ENCODE measurements at regions not wholly inside any gene's neighbourhood (a gene's known extent, or its start where the extent isn't known, plus 50 kb on each side); places are given as distances from the start of the nearest gene placed in this dataset.

DNA sequence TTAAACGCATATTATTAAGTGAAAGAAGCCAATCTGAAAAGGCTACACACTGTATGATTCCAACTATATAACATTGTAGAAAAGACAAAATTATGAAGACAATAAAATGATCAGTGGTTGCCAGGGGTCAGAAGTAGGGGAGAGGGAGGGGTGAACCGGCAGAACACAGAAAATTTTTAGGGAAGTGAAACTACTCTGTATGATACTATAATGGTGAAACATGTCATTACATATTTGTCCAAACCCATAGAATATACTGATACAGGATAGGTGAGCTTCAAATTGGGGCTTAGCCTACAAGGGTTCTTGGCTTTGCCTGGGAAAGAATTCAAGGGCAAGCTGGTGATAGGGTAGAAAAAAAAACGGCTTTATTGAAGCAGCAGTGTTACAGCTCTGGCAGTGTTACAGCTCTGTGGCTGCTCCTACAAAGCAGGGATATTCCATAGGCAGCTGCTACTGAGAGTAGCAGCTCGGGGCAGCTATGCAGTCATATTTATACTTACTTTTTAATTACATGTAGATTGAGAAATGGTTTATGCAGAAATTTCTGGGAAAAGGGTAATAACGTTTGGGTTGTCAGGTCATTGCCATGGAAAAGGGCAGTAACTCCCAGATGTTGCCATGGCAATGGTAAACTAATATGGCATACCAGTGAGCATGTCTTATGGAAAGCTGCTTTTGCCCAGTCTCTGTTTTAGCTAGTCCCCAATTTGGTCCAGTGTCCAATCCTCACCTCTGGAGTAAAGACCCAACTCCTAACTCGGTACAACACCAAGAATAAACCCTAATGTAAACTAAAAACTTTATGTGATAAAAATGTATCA is 125.1 kb upstream of the SLC25A36 start:
- DNase-seq (ENCODE audit: low read depth, low spot score) = no peak

- no peak for DNase-seq (ENCODE audit: low read depth, low spot score)
Observed at GRCh38 chr3:140821493-140821892, 120.1 kb upstream of the SLC25A36 start.

- DNase-seq (ENCODE audit: low read depth, low spot score) = no peak
Observed at GRCh38 chr3:140822401-140823047, 119.1 kb upstream of the SLC25A36 start.

DNA sequence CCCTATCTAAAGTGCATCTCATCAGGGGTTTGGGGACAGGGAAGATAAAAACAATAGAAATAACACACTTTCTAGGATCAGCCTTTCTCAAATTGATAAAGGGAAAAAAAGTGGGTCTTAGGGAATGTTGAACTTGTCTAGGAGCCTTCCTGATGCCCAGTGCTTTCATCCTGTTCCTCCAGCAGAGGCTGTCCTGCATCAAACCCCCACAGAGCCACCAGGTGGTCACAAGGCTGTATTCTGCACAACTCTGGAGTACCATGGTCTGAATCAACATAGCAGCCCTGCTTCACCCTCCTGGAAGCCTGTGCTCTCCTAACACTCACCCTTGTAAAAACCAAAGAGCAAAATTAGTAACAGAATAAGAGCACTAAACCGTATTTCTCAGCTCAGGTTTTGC is 118.5 kb upstream of the SLC25A36 start:
- no peak for DNase-seq (ENCODE audit: low read depth, low spot score)

DNA sequence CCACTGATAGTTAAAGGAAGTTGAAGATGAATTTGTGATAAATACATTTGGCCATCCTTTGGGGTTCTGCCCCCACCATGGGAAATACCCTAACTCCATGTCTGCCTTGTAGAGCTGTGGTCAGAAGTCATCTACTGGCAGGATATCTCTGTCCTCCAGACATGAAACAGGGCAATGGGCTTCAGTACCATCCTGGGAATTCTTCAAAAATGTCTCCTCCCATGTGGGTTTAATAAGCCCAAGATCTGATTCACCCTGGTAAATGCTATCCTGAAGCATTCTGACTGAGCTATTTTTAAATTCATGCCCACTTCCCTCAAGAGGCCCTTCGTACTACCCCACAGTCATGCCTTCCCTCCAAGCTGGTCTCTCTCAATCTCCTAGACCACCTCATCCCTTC is 113.7 kb upstream of the SLC25A36 start:
- DNase-seq (ENCODE audit: low read depth, low spot score) = no peak

- DNase-seq (ENCODE audit: low read depth, low spot score) = no peak
Observed at GRCh38 chr3:140828585-140828984, 113.1 kb upstream of the SLC25A36 start.

DNA sequence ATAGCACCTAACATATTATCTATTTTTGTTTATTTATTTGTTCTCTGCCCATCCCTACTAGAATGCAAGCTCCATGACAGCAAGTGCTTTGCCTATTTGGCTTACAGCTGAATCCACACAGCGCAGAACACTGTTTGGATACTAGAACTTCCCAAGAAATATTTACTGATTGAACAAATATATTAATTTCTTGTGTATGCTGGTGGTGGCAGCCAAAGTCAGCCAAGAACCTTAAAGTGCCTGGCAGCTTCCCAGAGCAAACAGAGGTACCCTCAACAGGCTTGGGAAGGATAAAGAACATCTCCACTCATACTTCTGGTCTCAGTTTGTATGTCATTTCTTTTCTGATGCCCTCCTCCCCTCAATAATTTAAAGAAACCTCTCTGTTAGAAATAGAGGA is 111.8 kb upstream of the SLC25A36 start:
- no peak for DNase-seq (ENCODE audit: low read depth, low spot score)

GRCh38 chr3:140830391-140830790 is 111.2 kb upstream of the SLC25A36 start:
- DNase-seq (ENCODE audit: low read depth, low spot score) = no peak

- DNase-seq (ENCODE audit: low read depth, low spot score) = no peak
Observed at GRCh38 chr3:140832883-140833282, 108.8 kb upstream of the SLC25A36 start.

- no peak for DNase-seq (ENCODE audit: low read depth, low spot score)
Observed at GRCh38 chr3:140834266-140835037, 107.2 kb upstream of the SLC25A36 start.

GRCh38 chr3:140842984-140843649 is 98.5 kb upstream of the SLC25A36 start:
- no peak for DNase-seq (ENCODE audit: low read depth, low spot score)

GRCh38 chr3:140843656-140844055 is 98.0 kb upstream of the SLC25A36 start:
- DNase-seq (ENCODE audit: low read depth, low spot score) = no peak

DNA sequence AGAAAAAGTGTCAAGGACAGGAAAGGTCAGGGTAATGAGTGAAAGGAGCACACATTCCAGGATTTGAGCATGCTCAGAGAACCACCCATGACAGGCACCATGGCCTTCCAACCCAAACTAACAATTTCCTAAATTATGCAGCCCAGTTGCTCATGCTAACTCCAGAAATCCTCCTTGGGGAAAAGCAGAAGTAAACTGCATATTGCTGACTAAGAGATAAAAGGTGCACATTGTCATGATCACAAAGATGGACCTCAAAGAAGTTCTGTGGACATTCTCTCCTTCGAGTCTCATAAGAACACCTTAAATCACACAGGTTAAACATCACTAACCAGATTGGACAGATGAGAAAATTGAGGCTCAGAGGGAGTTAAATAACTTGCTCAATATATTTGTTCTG is 97.6 kb upstream of the SLC25A36 start:
- DNase-seq (ENCODE audit: low read depth, low spot score) = no peak

DNA sequence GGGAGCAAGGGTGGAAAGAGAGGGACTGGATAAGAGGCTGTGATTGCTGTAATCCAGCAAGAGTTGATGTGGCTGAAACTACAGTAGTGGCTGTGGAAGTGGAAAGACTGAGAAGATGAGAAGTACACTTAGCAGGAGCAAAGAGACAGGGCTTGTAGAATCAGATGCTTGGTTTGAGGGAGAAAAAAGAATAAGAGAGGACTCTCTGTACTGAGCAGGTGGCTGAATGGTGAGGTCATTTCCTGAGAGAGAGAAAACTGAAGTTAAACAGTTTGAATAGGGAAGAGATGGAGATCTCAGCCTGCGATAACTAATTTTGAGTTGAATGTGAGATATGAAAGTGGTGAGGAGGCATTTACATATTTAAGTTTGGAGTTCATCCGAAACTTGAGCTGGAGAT is 95.8 kb upstream of the SLC25A36 start:
- no peak for DNase-seq (ENCODE audit: low read depth, low spot score)

GRCh38 chr3:140848666-140849065 is 93.0 kb upstream of the SLC25A36 start:
- DNase-seq (ENCODE audit: low read depth, low spot score) = no peak

DNA sequence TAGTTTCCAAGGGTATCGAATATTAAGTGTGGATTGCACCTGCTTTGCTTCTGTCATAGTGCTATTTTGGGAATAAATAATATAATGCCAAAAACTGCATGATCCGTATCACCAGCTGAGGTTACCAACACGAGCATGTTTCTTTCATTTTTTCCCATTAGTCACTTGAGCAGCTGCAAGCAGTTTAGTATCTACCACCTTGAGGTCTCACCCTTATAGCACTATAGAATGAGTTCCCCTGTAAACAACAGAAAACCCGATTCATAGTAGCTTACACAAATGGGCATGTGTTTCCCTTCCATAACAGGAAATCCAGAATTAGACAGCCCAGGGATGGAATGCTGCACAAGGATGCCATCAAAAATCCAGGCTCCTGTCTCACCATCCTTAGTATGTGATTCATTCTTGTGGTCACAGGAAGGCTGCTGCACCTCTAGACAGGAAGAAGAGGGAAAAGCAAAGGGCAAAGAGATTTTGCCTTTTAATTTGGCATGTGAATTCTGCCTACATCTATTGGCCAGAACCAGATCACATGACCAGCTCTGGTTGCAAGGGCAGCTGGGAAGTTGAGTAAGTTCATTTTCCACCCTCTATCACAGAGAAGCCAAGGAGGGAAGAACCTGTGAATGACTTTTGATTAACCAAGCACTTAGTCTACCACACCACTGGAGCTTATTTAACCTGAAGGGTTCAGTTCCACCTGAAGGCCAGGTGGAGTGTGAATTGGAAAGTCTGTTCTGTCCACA is 91.3 kb upstream of the SLC25A36 start:
- DNase-seq (ENCODE audit: low read depth, low spot score) = no peak

DNA sequence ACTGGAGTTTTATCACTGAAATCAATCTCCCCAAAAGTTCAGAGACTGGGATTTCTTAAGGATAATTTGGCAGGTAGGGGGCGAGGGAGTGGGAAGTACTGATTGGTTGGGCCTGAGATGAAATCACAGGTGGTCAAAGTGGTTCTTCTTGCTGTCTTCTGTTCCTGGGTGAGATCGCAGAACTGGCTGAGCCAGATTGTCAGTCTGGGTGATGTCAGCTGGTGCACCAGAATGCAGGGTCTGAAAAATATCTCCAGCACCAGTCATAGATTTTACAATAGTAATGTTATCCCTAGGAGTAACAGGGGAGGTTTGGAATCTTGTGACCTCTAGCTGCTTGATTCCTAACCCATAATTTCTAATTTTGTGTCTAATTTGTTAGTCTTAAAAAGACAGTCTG is 86.7 kb upstream of the SLC25A36 start:
- no peak for DNase-seq (ENCODE audit: low read depth, low spot score)

DNA sequence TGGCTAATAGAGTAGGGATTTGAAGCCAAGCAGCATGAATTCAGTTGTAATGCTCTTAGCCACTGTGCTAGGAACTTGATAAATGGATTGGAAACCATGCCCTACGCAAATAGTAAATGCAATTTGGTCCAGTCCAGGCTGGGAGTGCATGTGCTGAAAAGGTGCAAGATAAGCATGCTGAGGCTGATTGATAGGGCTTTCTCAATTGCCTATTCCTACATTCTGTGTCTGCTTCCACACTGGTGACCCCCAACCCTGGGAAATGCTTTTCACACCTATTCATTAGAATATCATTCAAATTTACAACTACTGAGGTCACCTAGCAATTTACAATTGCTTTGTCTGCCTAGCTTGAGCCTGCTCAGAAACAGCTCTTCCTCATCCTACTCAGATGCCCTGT is 84.7 kb upstream of the SLC25A36 start:
- DNase-seq (ENCODE audit: low read depth, low spot score) = no peak

DNA sequence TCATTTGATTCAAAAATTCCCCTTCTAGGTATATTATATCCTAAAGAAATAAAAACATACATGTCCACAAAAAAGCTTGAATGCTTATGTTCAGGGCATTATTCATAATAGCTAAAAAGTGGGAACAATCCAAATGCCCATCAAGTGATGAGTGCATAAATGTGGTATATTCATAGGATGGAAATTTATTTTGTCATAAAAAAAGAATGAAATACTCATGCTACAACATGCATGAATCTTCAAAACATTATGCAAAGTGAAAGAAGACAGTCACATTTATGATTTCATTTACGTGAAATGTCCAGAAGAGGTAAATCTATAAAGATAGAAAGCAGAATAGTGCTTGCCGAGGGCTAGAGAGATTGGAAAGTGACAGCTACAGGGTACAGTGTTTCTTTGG is 83.6 kb upstream of the SLC25A36 start:
- DNase-seq (ENCODE audit: low read depth, low spot score) = no peak

DNA sequence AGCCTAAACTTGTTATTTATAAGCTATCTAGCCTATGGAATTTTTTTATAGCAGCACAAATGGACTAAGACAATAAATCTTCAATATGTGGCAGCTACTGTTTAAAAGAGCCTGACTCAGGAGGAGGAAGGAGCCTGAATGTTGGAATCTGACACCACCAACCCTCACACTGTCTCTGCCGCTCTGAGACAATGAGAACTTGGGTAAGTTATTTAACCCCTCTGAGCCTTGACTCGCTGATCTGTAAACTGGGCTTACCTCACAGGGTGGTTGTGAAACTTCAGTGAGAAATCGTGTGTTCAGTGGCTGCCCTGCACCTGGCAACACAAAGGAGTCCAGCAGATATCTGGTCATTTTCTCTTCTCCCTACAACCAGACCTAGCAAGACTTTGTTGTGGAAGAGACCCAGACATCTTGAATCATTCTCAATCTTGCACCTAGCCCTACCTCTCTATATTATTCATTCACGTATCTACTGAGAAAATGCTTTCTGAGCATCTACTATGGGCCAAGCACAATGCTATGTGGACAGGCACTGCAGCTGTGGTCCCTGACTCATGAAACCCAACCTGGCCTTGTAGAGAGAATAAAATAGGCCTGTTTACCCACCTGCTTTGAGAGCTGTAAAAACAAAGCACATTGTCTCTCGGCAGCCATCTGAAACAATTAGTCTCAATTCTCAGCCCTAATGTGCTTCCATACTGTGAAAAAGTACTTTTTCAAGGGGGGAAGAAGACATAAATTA is 81.9 kb upstream of the SLC25A36 start:
- no peak for DNase-seq (ENCODE audit: low read depth, low spot score)

DNA sequence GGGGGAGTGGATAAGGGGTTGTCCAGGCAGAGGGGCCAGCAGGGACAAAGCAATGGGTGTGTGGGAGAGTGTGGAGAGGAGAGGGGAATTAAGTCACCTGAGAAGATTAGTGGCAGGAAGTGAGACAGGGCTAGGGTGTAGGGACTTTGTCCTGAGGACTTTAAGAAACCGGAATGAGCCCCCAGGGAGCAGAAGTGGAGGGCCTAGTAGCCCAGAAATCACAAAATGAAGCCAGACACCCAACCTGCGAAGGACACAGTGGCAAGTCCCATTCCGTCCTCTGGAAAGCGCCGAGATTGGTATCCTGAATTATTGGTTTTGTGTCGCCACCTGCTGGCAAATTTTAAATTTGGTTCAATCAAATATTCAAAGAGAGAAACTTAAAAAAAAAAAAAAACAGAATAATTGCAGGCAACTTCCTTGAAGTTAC is 78.0 kb upstream of the SLC25A36 start:
- DNase-seq (ENCODE audit: low read depth, low spot score) = peak; percentile 23
